ENCODE measurements at regions not wholly inside any gene's neighbourhood (a gene's known extent, or its start where the extent isn't known, plus 50 kb on each side); places are given as distances from the start of the nearest gene placed in this dataset.
A peak's percentile ranks its signal among the peaks of the same experiment; 100 is the strongest.

- TF ChIP-seq CTCF (IDR thresholded peaks at IDR 0.05 in 2 of 3, conservative IDR thresholded peaks at IDR 0.05 in 1 of 3; ENCODE audit: borderline replicate concordance in 1 of 3, insufficient read depth in 1 of 3, low read depth in 2 of 3, low read length in 2 of 3) (peak in 2 of 3 experiments; percentile 32 to 34; a peak in 2 of 6 replicates), YY1 (IDR thresholded peaks at IDR 0.05; ENCODE audit: extremely low read depth, insufficient replicate concordance, low read depth, low read length) (no peak)
Observed at GRCh38 chr2:8627692-8628085, 54.2 kb upstream of the ID2 start.
